ENCODE measurements at regions not wholly inside any gene's neighbourhood (a gene's known extent, or its start where the extent isn't known, plus 50 kb on each side); places are given as distances from the start of the nearest gene placed in this dataset.

DNA sequence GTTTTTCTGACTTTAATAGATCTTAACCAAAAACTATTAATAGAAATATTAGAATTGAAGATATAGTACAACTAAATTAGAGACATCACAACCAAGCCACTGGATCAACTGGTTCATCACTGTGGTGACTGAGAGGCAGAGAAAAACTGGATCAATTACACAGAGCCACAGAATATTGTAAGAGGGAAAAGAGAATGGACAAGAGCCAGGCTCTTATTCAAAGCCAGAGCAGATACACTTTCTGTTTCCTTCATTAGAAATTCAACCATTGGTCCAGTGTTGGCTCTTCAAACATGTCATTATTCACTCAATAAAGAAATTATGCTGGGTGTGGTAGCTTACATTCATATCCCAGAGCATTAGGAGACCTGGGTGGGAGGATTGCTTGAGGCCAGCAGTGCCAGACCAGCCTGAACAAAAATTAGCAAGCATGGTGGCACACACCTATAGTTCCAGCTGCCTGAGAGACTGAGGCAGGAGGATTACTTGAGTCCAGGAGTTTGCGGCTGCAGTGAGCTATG lies 295.1 kb downstream of the NEBL start:
- Histone ChIP-seq H3K4me3 (ENCODE audit: low read depth in 1 of 2, low read length in 1 of 2) (no peak overlapping the region), H3K27ac (no peak overlapping the region), H3K9me3 (no peaks in the 10 kb centered on the region), H3K4me1 (ENCODE audit: control insufficient read depth in 1 of 2, insufficient read depth in 1 of 2, low read depth in 1 of 2, low read length in 1 of 2) (no peaks in the 10 kb centered on the region), H3K36me3 (no peaks in the 10 kb centered on the region), H3K27me3 (no peaks in the 10 kb centered on the region)
- TF ChIP-seq, protein P1, sequence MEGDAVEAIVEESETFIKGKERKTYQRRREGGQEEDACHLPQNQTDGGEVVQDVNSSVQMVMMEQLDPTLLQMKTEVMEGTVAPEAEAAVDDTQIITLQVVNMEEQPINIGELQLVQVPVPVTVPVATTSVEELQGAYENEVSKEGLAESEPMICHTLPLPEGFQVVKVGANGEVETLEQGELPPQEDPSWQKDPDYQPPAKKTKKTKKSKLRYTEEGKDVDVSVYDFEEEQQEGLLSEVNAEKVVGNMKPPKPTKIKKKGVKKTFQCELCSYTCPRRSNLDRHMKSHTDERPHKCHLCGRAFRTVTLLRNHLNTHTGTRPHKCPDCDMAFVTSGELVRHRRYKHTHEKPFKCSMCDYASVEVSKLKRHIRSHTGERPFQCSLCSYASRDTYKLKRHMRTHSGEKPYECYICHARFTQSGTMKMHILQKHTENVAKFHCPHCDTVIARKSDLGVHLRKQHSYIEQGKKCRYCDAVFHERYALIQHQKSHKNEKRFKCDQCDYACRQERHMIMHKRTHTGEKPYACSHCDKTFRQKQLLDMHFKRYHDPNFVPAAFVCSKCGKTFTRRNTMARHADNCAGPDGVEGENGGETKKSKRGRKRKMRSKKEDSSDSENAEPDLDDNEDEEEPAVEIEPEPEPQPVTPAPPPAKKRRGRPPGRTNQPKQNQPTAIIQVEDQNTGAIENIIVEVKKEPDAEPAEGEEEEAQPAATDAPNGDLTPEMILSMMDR (IDR thresholded peaks at IDR 0.05) = no peak

- Histone ChIP-seq H3K36me3 (no peaks in the 10 kb centered on the region), H3K27me3 (no peaks in the 10 kb centered on the region), H3K4me1 (ENCODE audit: control insufficient read depth in 1 of 2, insufficient read depth in 1 of 2, low read depth in 1 of 2, low read length in 1 of 2) (no peaks in the 10 kb centered on the region), H3K9me3 (no peaks in the 10 kb centered on the region), H3K27ac (no peak overlapping the region), H3K4me3 (ENCODE audit: low read depth in 1 of 2, low read length in 1 of 2) (no peak overlapping the region)
- TF ChIP-seq, protein P1 (IDR thresholded peaks at IDR 0.05) = no peak
Measured at GRCh38 chr10:20598590-20598989, 298.5 kb downstream of the NEBL start.

DNA sequence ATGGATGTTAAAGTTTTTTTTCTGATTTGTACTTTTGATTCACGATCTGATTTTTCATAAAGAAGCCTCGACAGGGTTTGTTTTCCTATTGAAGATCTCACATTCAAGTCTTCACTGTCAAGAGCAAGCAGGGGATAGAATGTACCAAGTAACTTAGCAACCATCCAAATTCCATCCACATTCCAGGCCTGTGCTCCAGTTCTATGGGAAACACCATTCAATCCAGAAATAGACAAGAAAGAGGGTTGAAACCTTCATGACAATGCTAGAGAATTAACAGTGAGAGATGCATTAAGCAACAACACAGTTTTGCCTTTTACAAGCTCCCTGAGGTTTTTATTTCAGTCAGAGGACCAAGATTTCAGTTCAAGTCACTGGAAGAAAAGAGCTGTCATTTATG lies 300.2 kb downstream of the NEBL start:
- TF ChIP-seq, protein P1 (IDR thresholded peaks at IDR 0.05) = no peak
- H3K4me1 ChIP-seq (ENCODE audit: control insufficient read depth in 1 of 2, insufficient read depth in 1 of 2, low read depth in 1 of 2, low read length in 1 of 2) = no peaks in the 10 kb centered on the region
- H3K9me3 ChIP-seq = no peaks in the 10 kb centered on the region
- H3K4me3 ChIP-seq (ENCODE audit: low read depth in 1 of 2, low read length in 1 of 2) = no peak overlapping the region
- H3K27ac ChIP-seq = no peak overlapping the region
- no peaks in the 10 kb centered on the region for H3K27me3 ChIP-seq
- H3K36me3 ChIP-seq = no peaks in the 10 kb centered on the region

- Histone ChIP-seq H3K27me3 (no peaks in the 10 kb centered on the region), H3K27ac (no peak overlapping the region), H3K9me3 (no peaks in the 10 kb centered on the region), H3K4me3 (ENCODE audit: low read depth in 1 of 2, low read length in 1 of 2) (no peak overlapping the region), H3K36me3 (no peaks in the 10 kb centered on the region), H3K4me1 (ENCODE audit: control insufficient read depth in 1 of 2, insufficient read depth in 1 of 2, low read depth in 1 of 2, low read length in 1 of 2) (no peaks in the 10 kb centered on the region)
- TF ChIP-seq, protein P1 (IDR thresholded peaks at IDR 0.05) = no peak
Measured at GRCh38 chr10:20596065-20596755, 300.9 kb downstream of the NEBL start.

GRCh38 chr10:20593649-20594048 lies 303.5 kb downstream of the NEBL start:
- no peaks in the 10 kb centered on the region for H3K9me3 ChIP-seq
- H3K27ac ChIP-seq = no peak overlapping the region
- no peaks in the 10 kb centered on the region for H3K27me3 ChIP-seq
- no peaks in the 10 kb centered on the region for H3K4me1 ChIP-seq (ENCODE audit: control insufficient read depth in 1 of 2, insufficient read depth in 1 of 2, low read depth in 1 of 2, low read length in 1 of 2)
- H3K36me3 ChIP-seq = no peaks in the 10 kb centered on the region
- H3K4me3 ChIP-seq (ENCODE audit: low read depth in 1 of 2, low read length in 1 of 2) = no peak overlapping the region
- TF ChIP-seq, protein P1 (IDR thresholded peaks at IDR 0.05) = no peak

Measured in neutrophil (primary cell).